Islet precursor cell (in vitro differentiated cells): ENCODE measurements at regions not wholly inside any gene's neighbourhood (a gene's known extent, or its start where the extent isn't known, plus 50 kb on each side); places are given as distances from the start of the nearest gene placed in this dataset.
"Not testable (repeated sequence)": the region's sequence is repeated elsewhere in the genome, so short reads cannot be mapped to it uniquely, and the experiment has no call there.

Experiments used
- DNase-seq: peaks from one replicate; pipeline ENCODE4 v3.0.0-alpha.2; 2018

DNA sequence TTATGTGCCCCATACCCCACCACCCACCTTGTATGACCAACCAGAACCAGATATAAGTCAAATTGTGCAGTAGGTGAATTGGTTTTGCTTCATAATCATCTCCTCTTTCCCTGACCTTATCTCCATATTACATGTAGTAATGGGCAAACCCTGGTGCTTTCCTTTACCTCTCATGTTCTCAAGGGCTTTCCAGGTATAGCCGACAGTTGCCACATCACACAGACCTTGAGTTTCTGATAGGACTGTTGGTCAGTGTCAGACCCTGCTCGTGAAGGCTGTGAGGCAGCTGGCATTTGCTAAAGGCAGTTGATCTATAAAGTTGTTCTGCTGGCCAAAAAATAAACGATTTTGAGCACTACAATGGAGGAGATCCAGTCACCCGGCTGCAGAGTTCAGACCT, 145.9 kb downstream of the ALX1 start:
- DNase-seq: no peak

- DNase-seq: not testable (repeated sequence)
Measured at GRCh38 chr12:85433148-85433547, 153.1 kb downstream of the ALX1 start.

DNA sequence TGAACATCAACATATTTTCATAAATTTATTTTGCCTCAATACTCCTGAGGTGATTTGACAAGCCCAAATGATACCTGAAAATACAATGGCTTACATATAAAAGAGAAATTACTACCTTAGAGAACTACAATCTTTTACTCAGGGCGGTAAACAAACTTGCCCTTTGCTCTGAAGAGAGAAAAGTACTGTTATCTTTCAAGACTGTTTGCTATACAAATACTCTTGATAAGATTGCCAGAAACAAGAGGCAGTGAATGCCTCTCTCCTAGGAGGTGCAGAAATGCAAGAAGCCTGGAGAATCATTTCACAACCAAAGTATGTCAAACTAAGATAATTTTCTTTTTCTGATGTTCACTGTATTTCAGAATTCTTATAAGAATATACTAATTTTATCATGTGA, 160.3 kb downstream of the ALX1 start:
- no peak for DNase-seq

GRCh38 chr12:85441025-85441424, 161.0 kb downstream of the ALX1 start:
- no peak for DNase-seq

GRCh38 chr12:85441741-85442140, 161.7 kb downstream of the ALX1 start:
- no peak for DNase-seq

GRCh38 chr12:85445060-85445938, 165.3 kb downstream of the ALX1 start:
- no peak for DNase-seq

DNA sequence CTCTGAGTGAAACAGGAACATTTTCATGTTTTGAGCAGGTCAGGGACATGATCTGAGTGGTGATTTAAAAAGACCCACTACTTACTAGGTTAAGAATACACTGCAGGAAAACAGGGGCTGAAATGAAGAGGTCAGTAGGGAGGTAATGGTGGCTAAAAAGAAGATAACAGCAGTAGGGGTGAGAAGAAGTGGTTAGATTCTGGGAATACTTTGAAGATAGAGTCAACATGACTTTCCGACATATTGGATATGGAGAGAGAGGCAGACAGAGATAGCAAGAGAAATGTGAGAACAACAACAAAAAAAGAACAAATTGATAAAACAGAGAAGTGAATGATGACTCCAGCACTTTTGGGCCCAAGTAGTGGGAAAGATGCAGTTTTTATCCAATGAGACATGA, 168.0 kb downstream of the ALX1 start:
- DNase-seq: no peak

- DNase-seq: no peak
Measured at GRCh38 chr12:85448548-85449139, 168.6 kb downstream of the ALX1 start.

GRCh38 chr12:85457016-85457415, 177.0 kb downstream of the ALX1 start:
- DNase-seq: no peak

GRCh38 chr12:85461127-85461526, 181.1 kb downstream of the ALX1 start:
- DNase-seq: no peak

GRCh38 chr12:85462888-85463287, 182.9 kb downstream of the ALX1 start:
- no peak for DNase-seq

DNA sequence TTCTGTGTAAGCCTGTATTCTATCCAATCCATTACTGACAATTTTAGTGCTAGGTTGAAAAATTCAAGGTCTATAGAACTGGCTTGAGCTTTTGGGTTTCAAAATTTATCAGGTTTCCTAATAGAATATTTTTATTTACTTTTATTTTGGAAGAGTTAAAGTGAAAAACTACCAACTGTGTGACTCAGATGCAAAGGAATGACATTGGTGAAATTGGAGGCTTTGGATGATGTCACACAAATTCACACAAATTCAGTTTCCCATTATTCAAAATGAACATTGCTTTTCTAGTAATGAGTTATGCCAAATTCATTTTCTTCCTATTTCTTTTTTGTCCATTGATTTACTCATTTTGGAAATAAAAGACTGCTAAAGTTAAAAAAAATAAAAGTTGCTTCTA, 186.9 kb downstream of the ALX1 start:
- DNase-seq: no peak

- DNase-seq: peak; percentile 72
Measured at GRCh38 chr12:85468356-85469157, 188.5 kb downstream of the ALX1 start.

- peak; percentile 86 for DNase-seq
Measured at GRCh38 chr12:85469158-85470086, 189.4 kb downstream of the ALX1 start.

- DNase-seq: not testable (repeated sequence)
Measured at GRCh38 chr12:85475277-85475676, 195.3 kb downstream of the ALX1 start.

- DNase-seq: no peak
Measured at GRCh38 chr12:85476756-85477155, 196.7 kb downstream of the ALX1 start.

DNA sequence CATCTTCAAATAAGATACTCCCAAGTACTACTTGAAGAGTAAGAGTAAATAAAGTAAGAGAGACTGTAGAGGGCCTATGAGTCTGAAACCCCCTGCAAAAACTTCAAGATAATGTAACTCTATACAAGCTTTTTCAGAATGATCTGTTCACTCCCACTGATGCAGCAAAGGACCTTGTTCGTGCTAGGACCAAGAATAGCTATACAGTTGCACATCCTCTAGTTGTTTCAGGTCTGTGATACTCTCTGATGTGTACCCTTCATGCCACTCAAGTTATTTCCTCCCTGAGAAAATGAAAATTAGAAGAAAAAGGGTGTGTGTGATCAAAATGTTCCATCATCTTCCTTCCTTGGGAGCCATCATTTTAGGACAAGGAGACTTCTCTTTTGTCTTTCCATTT, 204.4 kb downstream of the ALX1 start:
- no peak for DNase-seq

GRCh38 chr12:85489194-85489593, 209.2 kb downstream of the ALX1 start:
- no peak for DNase-seq

GRCh38 chr12:85504164-85504563, 224.1 kb downstream of the ALX1 start:
- DNase-seq: no peak

- no peak for DNase-seq
Measured at GRCh38 chr12:85504624-85505023, 224.6 kb downstream of the ALX1 start.

DNA sequence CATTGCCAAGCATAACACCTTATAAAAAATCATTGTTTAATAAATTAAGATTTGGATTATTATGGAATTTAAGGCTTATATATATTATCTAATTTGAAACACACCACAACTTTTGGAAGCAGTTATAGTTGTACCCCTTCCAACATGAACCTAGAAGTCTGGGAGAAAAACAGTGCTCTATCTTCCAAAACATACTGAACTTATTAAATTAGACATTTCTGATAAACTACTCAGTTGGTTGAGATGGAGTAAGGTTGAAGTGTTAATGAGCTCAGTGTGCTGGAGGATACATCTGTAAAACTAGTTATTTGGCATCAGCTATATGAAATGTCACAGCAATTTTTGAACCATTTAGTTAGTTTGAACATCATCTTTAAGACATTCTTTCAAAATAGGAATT, 227.4 kb downstream of the ALX1 start:
- DNase-seq: no peak

DNA sequence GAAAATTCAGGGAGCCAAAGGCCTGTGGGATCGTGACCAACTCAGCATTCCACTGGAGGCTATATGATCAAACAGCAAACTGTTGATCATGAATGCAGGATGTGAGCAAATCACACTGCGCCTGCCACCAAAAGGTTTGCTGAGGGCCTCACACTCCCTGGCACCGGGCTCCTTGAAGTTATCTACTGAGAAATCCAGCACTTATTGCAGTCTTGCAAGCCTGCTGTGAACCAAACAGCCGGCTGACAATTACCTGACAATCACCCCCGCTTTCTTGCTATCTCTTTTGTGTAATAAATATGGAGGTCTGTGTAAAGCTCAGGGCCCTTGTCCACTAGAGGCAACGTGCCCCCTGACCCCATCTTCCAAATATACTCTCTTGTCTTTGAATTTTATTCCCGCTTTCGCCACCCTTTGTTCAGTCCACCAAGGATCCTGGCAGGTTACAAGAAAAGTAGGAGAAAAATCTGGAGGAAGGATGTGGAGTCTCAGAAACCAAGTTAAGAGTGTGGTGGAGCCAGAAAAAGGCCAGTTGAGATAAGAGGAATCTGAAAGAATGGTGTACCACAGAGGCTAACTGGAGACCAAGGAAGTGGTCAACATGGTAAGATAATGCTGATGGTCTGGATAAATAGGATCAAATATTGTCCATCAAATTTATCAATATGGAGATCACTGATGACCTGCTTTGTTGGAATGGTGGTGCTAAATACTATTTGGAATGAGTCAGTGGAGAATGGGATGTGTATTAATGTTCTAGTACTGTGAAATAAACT, 229.2 kb downstream of the ALX1 start:
- DNase-seq: no peak
